GM12878 (cell line): ENCODE measurements at regions not wholly inside any gene's neighbourhood (a gene's known extent, or its start where the extent isn't known, plus 50 kb on each side); places are given as distances from the start of the nearest gene placed in this dataset.

Experiments used
- ATAC-seq: fragments of 200-7000 bp; cut with Tn5 transposase; 3 replicates; pipeline ENCODE4 v1.9.1; 2020; ENCODE audit warnings: mild to moderate bottlenecking, moderate library complexity
- BruUV-seq: library from RNA; stranded (reverse); fragments of 400-500 nt; replicated peaks from 2 replicates; lab custom pipeline; 2021; lab: Mats Ljungman, UMichigan
- CTCF ChIA-PET: fragments of 300-600 bp; sonication (Branson Sonifier 250); formaldehyde crosslinking; extraction: SDS; loops from one replicate; lab custom pipeline; 2021; ENCODE audit warnings: inconsistent platforms; lab: Yijun Ruan, JAX
- POLR2A ChIA-PET: fragments of 350-600 bp; formaldehyde crosslinking; extraction: SDS; loops from one replicate; lab custom pipeline; 2021; ENCODE audit warnings: inconsistent platforms; lab: Charles Lee
- RAD21 ChIA-PET: fragments of 300-600 bp; sonication (Branson Sonifier 250); formaldehyde crosslinking; loops from one replicate; lab custom pipeline; 2023; ENCODE audit warnings: antibody characterized with exemption; ENCODE audit not compliant: unreplicated experiment; lab: Charles Lee
- SMC1A ChIA-PET: fragments of 300-600 bp; sonication (Branson Sonifier 250); formaldehyde crosslinking; loops from one replicate; lab custom pipeline; 2023; ENCODE audit not compliant: unreplicated experiment, uncharacterized antibody; lab: Charles Lee
- DNase-seq: peaks from one replicate; pipeline ENCODE4 v3.0.0-alpha.2; 2011; ENCODE audit warnings: low read depth, low spot score
- FAIRE-seq: peaks from 3 replicates; lab custom pipeline; 2011; peaks lifted over from hg19 to GRCh38; lab: Jason Lieb, UNC
- H2AFZ ChIP-seq: 2 replicates; pipeline ENCODE4 v1.6.0; 2011; ENCODE audit warnings: low read depth, low read length, control low read depth; ENCODE audit not compliant: control insufficient read depth
- H3K27ac ChIP-seq: 2 replicates; pipeline ENCODE4 v1.5.1; 2011; ENCODE audit warnings: control low read depth; ENCODE audit not compliant: control insufficient read depth, insufficient read depth
- H3K27me3 ChIP-seq, 2 experiments: replicated peaks in 1 of 2; 2 replicates each; pipeline versions ENCODE4 v1.6.0 to v1.6.1; 2011; ENCODE audit warnings: low read length in 1 of 2; ENCODE audit not compliant: control insufficient read depth in 2 of 2, insufficient read depth in 2 of 2
- H3K36me3 ChIP-seq, 2 experiments: 2 replicates each; pipeline ENCODE4 v1.5.1; 2011; ENCODE audit warnings: low read length in 1 of 2; ENCODE audit not compliant: control insufficient read depth in 2 of 2, insufficient read depth in 2 of 2
- H3K4me1 ChIP-seq: 2 replicates; pipeline ENCODE4 v1.6.1; 2011; ENCODE audit warnings: mild to moderate bottlenecking, low read length, moderate library complexity, mixed read lengths; ENCODE audit not compliant: control insufficient read depth, insufficient read depth
- H3K4me2 ChIP-seq: 2 replicates; pipeline ENCODE4 v1.6.0; 2011; ENCODE audit warnings: control low read depth; ENCODE audit not compliant: control insufficient read depth, insufficient read depth
- H3K4me3 ChIP-seq: fragments of 200-600 bp; sonication (generic); 2 replicates; pipeline ENCODE4 v1.5.1; 2016
- H3K79me2 ChIP-seq: 2 replicates; pipeline ENCODE4 v1.6.0; 2011; ENCODE audit warnings: low read length; ENCODE audit not compliant: control insufficient read depth, insufficient read depth
- H3K9ac ChIP-seq: 2 replicates; pipeline ENCODE4 v1.8.0; 2011; ENCODE audit warnings: low read length, control low read depth, mixed read lengths; ENCODE audit not compliant: control insufficient read depth, insufficient read depth
- H3K9me3 ChIP-seq: replicated peaks from 3 replicates; pipeline ENCODE4 v1.5.1; 2011; ENCODE audit warnings: mild to moderate bottlenecking, low read length; ENCODE audit not compliant: control insufficient read depth, insufficient read depth
- H4K20me1 ChIP-seq: 2 replicates; pipeline ENCODE4 v1.6.0; 2011; ENCODE audit not compliant: control insufficient read depth, insufficient read depth
- BCL11A ChIP-seq: IDR thresholded peaks from 2 replicates; pipeline ENCODE4 v1.6.1; 2011; ENCODE audit warnings: low read depth, low read length
- CHD1 ChIP-seq: IDR thresholded peaks from 2 replicates; pipeline ENCODE4 v1.6.1; 2012; ENCODE audit warnings: low read depth, low read length, improper control_type of control experiment
- KDM1A ChIP-seq: fragments of 200-600 bp; sonication (generic); IDR thresholded peaks from 2 replicates; pipeline ENCODE4 v1.6.1; 2016; ENCODE audit warnings: borderline replicate concordance
- NR2F1 ChIP-seq: fragments of 450-650 bp; conservative IDR thresholded peaks from 2 replicates; pipeline ENCODE4 v1.6.1; 2017; ENCODE audit warnings: mild to moderate bottlenecking
- NRF1 ChIP-seq: conservative IDR thresholded peaks from 2 replicates; pipeline ENCODE4 v1.6.1; 2011; ENCODE audit warnings: mild to moderate bottlenecking, low read depth, low read length, improper control_type of control experiment
- SMAD1 ChIP-seq: fragments of 450-650 bp; IDR thresholded peaks from 2 replicates; pipeline ENCODE4 v1.6.1; 2018; ENCODE audit warnings: mild to moderate bottlenecking, low read depth; ENCODE audit not compliant: partially characterized antibody
- TAF1 ChIP-seq: IDR thresholded peaks from 2 replicates; pipeline ENCODE4 v1.6.1; 2011; ENCODE audit warnings: mild to moderate bottlenecking, low read depth, low read length, borderline replicate concordance
- ZNF274 ChIP-seq: IDR thresholded peaks from one replicate; pipeline ENCODE4 v1.8.0; 2011; ENCODE audit not compliant: insufficient read length, insufficient read depth
- WGBS: methylation state at CpG from one replicate; pipeline ENCODE4 v1.1.6; 2016; ENCODE audit warnings: low lambda C conversion rate; ENCODE audit not compliant: insufficient replicate concordance, insufficient coverage; ENCODE audit errors: missing lambda C conversion rate; 5-methylcytosine and 5-hydroxymethylcytosine counted together
- in situ Hi-C: fragments of 300-500 bp; cut with MboI; formaldehyde crosslinking; loops from 9 replicates; pipeline ENCODE4 v1.14.3; 2018; ENCODE audit warnings: mixed read lengths
- intact Hi-C: fragments of 100-400 bp; cut with micrococcal nuclease; formaldehyde crosslinking; loops from one replicate; pipeline ENCODE4 v1.14.2; 2022; ENCODE audit not compliant: unreplicated experiment
- TF ChIP-seq, protein P1 (sequence below): fragments of 450-650 bp; IDR thresholded peaks from 2 replicates; pipeline ENCODE4 v1.6.1; 2017; ENCODE audit warnings: antibody characterized with exemption, mild to moderate bottlenecking, moderate library complexity
- TF ChIP-seq, protein P2 (sequence below): fragments of 150-350 bp; IDR thresholded peaks from 2 replicates; pipeline ENCODE4 v1.6.1; 2014; ENCODE audit warnings: mild to moderate bottlenecking, low read depth, low read length
- TF ChIP-seq, protein P3 (sequence below): IDR thresholded peaks from 2 replicates; pipeline ENCODE4 v1.6.1; 2011; ENCODE audit warnings: borderline replicate concordance, low read depth, mild to moderate bottlenecking, moderate library complexity, low read length; ENCODE audit not compliant: insufficient read depth, poor library complexity, severe bottlenecking
- TF ChIP-seq, protein P4 (sequence below): IDR thresholded peaks from 2 replicates; pipeline ENCODE4 v1.6.1; 2012; ENCODE audit warnings: low read depth, low read length, improper control_type of control experiment

DNA sequence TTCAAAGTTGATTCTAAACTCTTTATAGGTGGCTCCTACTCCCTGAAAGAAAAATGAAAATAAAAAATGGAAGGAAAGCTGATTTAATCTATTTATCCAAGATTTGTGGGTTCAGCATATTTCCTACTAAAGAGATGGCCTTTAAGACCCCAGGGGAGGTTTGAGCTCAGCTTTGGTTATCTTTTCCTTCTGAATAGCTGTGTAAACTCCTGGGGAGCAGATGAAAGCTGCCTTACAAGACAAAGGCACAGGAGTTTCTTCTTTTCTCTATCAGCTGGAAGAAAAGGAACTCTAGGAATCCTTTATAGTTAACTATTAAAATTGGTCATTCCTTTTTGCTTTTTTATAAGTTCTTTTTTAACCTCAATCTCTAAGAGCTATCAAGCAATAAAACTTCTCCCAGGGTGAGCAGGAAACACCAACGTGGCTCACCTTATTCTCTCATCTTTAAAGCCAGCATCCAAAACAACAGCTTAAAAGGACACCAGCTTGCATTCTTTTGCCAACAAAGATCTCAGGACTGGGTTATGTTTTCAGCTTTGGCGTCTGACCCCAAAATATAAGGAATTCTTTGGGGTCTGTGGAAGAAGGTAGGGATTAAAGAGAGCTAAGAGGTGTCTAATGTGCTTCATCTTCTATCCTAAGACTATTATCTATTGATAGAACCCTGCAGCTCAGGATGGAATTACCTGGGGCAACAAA lies 371.7 kb upstream of the KITLG start (continued):
- TF ChIP-seq, protein P1, sequence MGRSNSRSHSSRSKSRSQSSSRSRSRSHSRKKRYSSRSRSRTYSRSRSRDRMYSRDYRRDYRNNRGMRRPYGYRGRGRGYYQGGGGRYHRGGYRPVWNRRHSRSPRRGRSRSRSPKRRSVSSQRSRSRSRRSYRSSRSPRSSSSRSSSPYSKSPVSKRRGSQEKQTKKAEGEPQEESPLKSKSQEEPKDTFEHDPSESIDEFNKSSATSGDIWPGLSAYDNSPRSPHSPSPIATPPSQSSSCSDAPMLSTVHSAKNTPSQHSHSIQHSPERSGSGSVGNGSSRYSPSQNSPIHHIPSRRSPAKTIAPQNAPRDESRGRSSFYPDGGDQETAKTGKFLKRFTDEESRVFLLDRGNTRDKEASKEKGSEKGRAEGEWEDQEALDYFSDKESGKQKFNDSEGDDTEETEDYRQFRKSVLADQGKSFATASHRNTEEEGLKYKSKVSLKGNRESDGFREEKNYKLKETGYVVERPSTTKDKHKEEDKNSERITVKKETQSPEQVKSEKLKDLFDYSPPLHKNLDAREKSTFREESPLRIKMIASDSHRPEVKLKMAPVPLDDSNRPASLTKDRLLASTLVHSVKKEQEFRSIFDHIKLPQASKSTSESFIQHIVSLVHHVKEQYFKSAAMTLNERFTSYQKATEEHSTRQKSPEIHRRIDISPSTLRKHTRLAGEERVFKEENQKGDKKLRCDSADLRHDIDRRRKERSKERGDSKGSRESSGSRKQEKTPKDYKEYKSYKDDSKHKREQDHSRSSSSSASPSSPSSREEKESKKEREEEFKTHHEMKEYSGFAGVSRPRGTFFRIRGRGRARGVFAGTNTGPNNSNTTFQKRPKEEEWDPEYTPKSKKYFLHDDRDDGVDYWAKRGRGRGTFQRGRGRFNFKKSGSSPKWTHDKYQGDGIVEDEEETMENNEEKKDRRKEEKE: no peak
- no peak for TF ChIP-seq NR2F1
- TF ChIP-seq BCL11A: no peak

DNA sequence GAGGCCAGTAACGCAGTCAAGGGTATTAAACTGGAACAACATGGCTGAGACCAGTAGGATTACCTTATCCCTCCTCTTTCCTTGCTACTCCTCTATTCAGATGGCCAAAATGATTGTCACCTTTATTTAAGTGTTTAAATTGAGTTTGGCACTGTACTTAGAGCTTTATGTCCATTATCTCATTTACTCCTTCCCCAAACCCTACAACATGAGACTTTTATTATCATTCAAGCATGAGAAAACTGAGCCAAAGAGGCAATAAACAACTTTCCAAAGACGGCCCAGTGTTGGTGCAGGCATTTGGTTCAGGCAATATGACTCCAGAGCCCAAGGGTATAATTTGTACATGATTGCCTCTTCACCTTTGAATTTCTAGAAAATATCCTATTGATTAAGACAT lies 370.9 kb upstream of the KITLG start:
- ChIA-PET CTCF (no interaction called here), POLR2A (interaction anchor here (1.3 kb wide), 1 partner anchor 42 kb away, joined by 3 read pairs; no protein-coding TSS in a partner anchor), SMC1A (interaction anchor here (1.5 kb wide), 1 partner anchor 17 kb away, joined by 4 read pairs; no protein-coding TSS in a partner anchor), RAD21 (no interaction called here)
- H3K9me3 ChIP-seq: no peaks in the 10 kb centered on the region
- intact Hi-C loops: no loop called here
- H3K36me3 ChIP-seq: no peaks in the 10 kb centered on the region
- DNase-seq: no peak
- ATAC-seq: no peak
- TF ChIP-seq, protein P2, sequence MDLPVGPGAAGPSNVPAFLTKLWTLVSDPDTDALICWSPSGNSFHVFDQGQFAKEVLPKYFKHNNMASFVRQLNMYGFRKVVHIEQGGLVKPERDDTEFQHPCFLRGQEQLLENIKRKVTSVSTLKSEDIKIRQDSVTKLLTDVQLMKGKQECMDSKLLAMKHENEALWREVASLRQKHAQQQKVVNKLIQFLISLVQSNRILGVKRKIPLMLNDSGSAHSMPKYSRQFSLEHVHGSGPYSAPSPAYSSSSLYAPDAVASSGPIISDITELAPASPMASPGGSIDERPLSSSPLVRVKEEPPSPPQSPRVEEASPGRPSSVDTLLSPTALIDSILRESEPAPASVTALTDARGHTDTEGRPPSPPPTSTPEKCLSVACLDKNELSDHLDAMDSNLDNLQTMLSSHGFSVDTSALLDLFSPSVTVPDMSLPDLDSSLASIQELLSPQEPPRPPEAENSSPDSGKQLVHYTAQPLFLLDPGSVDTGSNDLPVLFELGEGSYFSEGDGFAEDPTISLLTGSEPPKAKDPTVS: no peak
- TF ChIP-seq ZNF274 (no peak), SMAD1 (no peak), KDM1A (no peak), NRF1 (no peak), TAF1 (no peak), CHD1 (no peak)
- TF ChIP-seq, protein P3, sequence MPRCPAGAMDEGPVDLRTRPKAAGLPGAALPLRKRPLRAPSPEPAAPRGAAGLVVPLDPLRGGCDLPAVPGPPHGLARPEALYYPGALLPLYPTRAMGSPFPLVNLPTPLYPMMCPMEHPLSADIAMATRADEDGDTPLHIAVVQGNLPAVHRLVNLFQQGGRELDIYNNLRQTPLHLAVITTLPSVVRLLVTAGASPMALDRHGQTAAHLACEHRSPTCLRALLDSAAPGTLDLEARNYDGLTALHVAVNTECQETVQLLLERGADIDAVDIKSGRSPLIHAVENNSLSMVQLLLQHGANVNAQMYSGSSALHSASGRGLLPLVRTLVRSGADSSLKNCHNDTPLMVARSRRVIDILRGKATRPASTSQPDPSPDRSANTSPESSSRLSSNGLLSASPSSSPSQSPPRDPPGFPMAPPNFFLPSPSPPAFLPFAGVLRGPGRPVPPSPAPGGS: no peak
- TF ChIP-seq, protein P4, sequence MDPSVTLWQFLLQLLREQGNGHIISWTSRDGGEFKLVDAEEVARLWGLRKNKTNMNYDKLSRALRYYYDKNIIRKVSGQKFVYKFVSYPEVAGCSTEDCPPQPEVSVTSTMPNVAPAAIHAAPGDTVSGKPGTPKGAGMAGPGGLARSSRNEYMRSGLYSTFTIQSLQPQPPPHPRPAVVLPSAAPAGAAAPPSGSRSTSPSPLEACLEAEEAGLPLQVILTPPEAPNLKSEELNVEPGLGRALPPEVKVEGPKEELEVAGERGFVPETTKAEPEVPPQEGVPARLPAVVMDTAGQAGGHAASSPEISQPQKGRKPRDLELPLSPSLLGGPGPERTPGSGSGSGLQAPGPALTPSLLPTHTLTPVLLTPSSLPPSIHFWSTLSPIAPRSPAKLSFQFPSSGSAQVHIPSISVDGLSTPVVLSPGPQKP: no peak
- no peak overlapping the region for H3K9ac ChIP-seq
- no peaks in the 10 kb centered on the region for H3K79me2 ChIP-seq
- H3K4me1 ChIP-seq: no peaks in the 10 kb centered on the region
- no peak overlapping the region for H3K27ac ChIP-seq
- no peak overlapping the region for H3K4me3 ChIP-seq
- no peak overlapping the region for H2AFZ ChIP-seq
- H4K20me1 ChIP-seq: no peaks in the 10 kb centered on the region
- BruUV-seq: no TSS peak
- 14% methylated on average over 2 of the region's 2 CpGs for WGBS
- no peak for FAIRE-seq
- no peaks in the 10 kb centered on the region for H3K27me3 ChIP-seq
- in situ Hi-C loops: no loop called here
- no peak overlapping the region for H3K4me2 ChIP-seq
